ENCODE measurements at regions not wholly inside any gene's neighbourhood (a gene's known extent, or its start where the extent isn't known, plus 50 kb on each side); places are given as distances from the start of the nearest gene placed in this dataset.

- Histone ChIP-seq H3K27ac (ENCODE audit: low read length) (no peak overlapping the region), H3K79me2 (ENCODE audit: low read length) (no peaks in the 10 kb centered on the region), H3K4me2 (ENCODE audit: low read length) (no peak overlapping the region), H3K27me3 (ENCODE audit: low read depth, low read length) (no peaks in the 10 kb centered on the region), H3K9me3 (ENCODE audit: insufficient read depth, low read length) (no peaks in the 10 kb centered on the region), H4K20me1 (ENCODE audit: insufficient read depth, low read length) (no peaks in the 10 kb centered on the region), H3K4me1 (ENCODE audit: low read length) (no peaks in the 10 kb centered on the region), H3K9ac (ENCODE audit: low read length) (no peak overlapping the region), H2AFZ (ENCODE audit: low read depth, low read length) (no peak overlapping the region), H3K36me3 (replicated peaks; ENCODE audit: low read depth, low read length) (no peaks in the 10 kb centered on the region), H3K4me3 (ENCODE audit: low read length) (no peak overlapping the region)
- no peak for TF ChIP-seq CTCF (IDR thresholded peaks at IDR 0.05; ENCODE audit: low read depth, low read length)
- no peak for TF ChIP-seq EZH2phosphoT487 (IDR thresholded peaks at IDR 0.05; ENCODE audit: low read depth)
Measured at GRCh38 chr2:41381701-41382100, 666.1 kb upstream of the PKDCC start.

GRCh38 chr2:41387519-41387918 lies 660.3 kb upstream of the PKDCC start:
- TF ChIP-seq EZH2phosphoT487 (IDR thresholded peaks at IDR 0.05; ENCODE audit: low read depth) (no peak), CTCF (IDR thresholded peaks at IDR 0.05; ENCODE audit: low read depth, low read length) (no peak)
- Histone ChIP-seq H3K4me3 (ENCODE audit: low read length) (no peak overlapping the region), H2AFZ (ENCODE audit: low read depth, low read length) (no peak overlapping the region), H3K9ac (ENCODE audit: low read length) (no peak overlapping the region), H4K20me1 (ENCODE audit: insufficient read depth, low read length) (no peaks in the 10 kb centered on the region), H3K27ac (ENCODE audit: low read length) (no peak overlapping the region), H3K27me3 (ENCODE audit: low read depth, low read length) (no peaks in the 10 kb centered on the region), H3K4me2 (ENCODE audit: low read length) (no peak overlapping the region), H3K9me3 (ENCODE audit: insufficient read depth, low read length) (no peaks in the 10 kb centered on the region), H3K79me2 (ENCODE audit: low read length) (no peaks in the 10 kb centered on the region), H3K36me3 (replicated peaks; ENCODE audit: low read depth, low read length) (no peaks in the 10 kb centered on the region), H3K4me1 (ENCODE audit: low read length) (no peaks in the 10 kb centered on the region)

- H4K20me1 ChIP-seq (ENCODE audit: insufficient read depth, low read length), result no peaks in the 10 kb centered on the region
- H3K4me3 ChIP-seq (ENCODE audit: low read length), result no peak overlapping the region
- no peak overlapping the region for H3K27ac ChIP-seq (ENCODE audit: low read length)
- H3K36me3 ChIP-seq (replicated peaks; ENCODE audit: low read depth, low read length), result no peaks in the 10 kb centered on the region
- no peak overlapping the region for H2AFZ ChIP-seq (ENCODE audit: low read depth, low read length)
- H3K79me2 ChIP-seq (ENCODE audit: low read length), result no peaks in the 10 kb centered on the region
- H3K4me2 ChIP-seq (ENCODE audit: low read length), result no peak overlapping the region
- no peaks in the 10 kb centered on the region for H3K27me3 ChIP-seq (ENCODE audit: low read depth, low read length)
- H3K9ac ChIP-seq (ENCODE audit: low read length), result no peak overlapping the region
- no peaks in the 10 kb centered on the region; the same call in 1 of the 2 replicates for H3K4me1 ChIP-seq (ENCODE audit: low read length)
- H3K9me3 ChIP-seq (ENCODE audit: insufficient read depth, low read length), result no peaks in the 10 kb centered on the region
- no peak for TF ChIP-seq CTCF (IDR thresholded peaks at IDR 0.05; ENCODE audit: low read depth, low read length)
- TF ChIP-seq EZH2phosphoT487 (IDR thresholded peaks at IDR 0.05; ENCODE audit: low read depth), result no peak
Measured at GRCh38 chr2:41393621-41394020, 654.2 kb upstream of the PKDCC start.

- Histone ChIP-seq H3K79me2 (ENCODE audit: low read length) (no peaks in the 10 kb centered on the region), H3K4me3 (ENCODE audit: low read length) (no peak overlapping the region), H3K9me3 (ENCODE audit: insufficient read depth, low read length) (no peaks in the 10 kb centered on the region), H3K36me3 (replicated peaks; ENCODE audit: low read depth, low read length) (no peaks in the 10 kb centered on the region), H3K9ac (ENCODE audit: low read length) (no peak overlapping the region), H2AFZ (ENCODE audit: low read depth, low read length) (no peak overlapping the region), H3K4me1 (ENCODE audit: low read length) (no peaks in the 10 kb centered on the region; the same call in 1 of the 2 replicates), H4K20me1 (ENCODE audit: insufficient read depth, low read length) (no peaks in the 10 kb centered on the region), H3K4me2 (ENCODE audit: low read length) (no peak overlapping the region), H3K27me3 (ENCODE audit: low read depth, low read length) (no peaks in the 10 kb centered on the region), H3K27ac (ENCODE audit: low read length) (no peak overlapping the region)
- TF ChIP-seq EZH2phosphoT487 (IDR thresholded peaks at IDR 0.05; ENCODE audit: low read depth) (no peak), CTCF (IDR thresholded peaks at IDR 0.05; ENCODE audit: low read depth, low read length) (no peak)
Measured at GRCh38 chr2:41394541-41394940, 653.3 kb upstream of the PKDCC start.
